Kidney epithelial cell (primary cell): ENCODE measurements at regions not wholly inside any gene's neighbourhood (a gene's known extent, or its start where the extent isn't known, plus 50 kb on each side); places are given as distances from the start of the nearest gene placed in this dataset.

Experiments used
- DNase-seq: peaks from one replicate; pipeline ENCODE4 v3.0.0-alpha.2; 2010; ENCODE audit warnings: low read depth
- H3K27me3 ChIP-seq: 2 replicates; pipeline ENCODE4 v1.6.0; 2011; ENCODE audit warnings: low read length; ENCODE audit not compliant: control insufficient read depth, insufficient read depth
- H3K36me3 ChIP-seq: 2 replicates; pipeline ENCODE4 v1.5.1; 2011; ENCODE audit warnings: low read length; ENCODE audit not compliant: control insufficient read depth, insufficient read depth
- H3K4me3 ChIP-seq: 2 replicates; pipeline ENCODE4 v1.5.1; 2011; ENCODE audit warnings: low read depth, mild to moderate bottlenecking, control low read depth, low read length
- TF ChIP-seq, protein P1 (sequence below): IDR thresholded peaks from 2 replicates; pipeline ENCODE4 v1.5.1; 2011; ENCODE audit warnings: mild to moderate bottlenecking, moderate library complexity, low read length, control low read depth, inconsistent platforms; ENCODE audit not compliant: insufficient read depth, poor library complexity, severe bottlenecking

DNA sequence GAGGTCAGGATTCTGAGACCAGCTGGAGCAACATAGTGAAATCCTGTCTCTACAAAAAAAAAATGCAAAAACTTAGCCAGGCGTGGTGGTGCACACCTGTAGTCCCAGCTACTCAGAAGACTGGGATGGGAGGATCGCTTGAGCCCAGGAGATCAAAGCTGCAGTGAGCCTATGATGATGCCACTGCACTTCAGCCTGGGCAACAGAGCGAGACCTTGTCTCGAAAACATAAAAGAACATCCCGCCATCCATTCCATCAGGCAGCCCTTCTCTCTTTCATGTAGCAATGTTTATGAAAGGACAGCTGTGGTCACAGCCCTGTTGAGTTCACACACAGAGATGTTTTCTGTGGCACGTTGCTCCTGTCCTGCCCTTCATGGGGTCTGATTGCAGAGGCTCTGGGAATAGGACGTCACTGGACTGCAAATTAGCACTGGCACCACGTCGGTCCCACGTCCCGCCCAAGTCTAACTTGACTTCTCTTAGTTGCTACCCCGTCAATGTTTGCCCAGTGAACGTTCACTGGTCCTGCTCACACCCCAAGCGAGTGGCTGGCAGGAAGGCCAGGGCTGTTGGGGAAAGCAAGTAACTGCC is 64.5 kb upstream of the MYL10 start:
- DNase-seq, result no peak
- TF ChIP-seq, protein P1, sequence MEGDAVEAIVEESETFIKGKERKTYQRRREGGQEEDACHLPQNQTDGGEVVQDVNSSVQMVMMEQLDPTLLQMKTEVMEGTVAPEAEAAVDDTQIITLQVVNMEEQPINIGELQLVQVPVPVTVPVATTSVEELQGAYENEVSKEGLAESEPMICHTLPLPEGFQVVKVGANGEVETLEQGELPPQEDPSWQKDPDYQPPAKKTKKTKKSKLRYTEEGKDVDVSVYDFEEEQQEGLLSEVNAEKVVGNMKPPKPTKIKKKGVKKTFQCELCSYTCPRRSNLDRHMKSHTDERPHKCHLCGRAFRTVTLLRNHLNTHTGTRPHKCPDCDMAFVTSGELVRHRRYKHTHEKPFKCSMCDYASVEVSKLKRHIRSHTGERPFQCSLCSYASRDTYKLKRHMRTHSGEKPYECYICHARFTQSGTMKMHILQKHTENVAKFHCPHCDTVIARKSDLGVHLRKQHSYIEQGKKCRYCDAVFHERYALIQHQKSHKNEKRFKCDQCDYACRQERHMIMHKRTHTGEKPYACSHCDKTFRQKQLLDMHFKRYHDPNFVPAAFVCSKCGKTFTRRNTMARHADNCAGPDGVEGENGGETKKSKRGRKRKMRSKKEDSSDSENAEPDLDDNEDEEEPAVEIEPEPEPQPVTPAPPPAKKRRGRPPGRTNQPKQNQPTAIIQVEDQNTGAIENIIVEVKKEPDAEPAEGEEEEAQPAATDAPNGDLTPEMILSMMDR, result no peak
- Histone ChIP-seq H3K27me3 (no peaks in the 10 kb centered on the region), H3K36me3 (no peaks in the 10 kb centered on the region), H3K4me3 (no peak overlapping the region)

DNA sequence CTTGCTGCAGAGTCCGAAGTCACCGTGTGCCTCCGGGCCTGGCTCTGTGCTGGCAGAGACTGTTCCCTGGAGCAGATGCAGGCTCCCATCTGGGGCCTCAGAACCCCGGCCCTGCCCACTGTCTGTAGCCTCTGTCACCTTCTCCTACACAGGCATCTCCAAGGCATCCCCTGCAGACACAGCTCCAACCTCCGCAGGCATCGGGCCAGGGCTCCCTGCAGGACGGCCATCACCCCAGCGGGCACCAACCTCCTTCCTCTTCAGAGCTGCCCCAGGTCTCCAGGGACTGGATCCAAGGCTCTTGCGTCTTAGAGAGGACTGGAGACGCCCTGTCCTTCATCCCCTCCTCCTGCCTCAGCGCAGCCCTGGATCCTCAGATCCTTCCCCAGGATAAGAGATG is 69.9 kb upstream of the MYL10 start:
- TF ChIP-seq, protein P1, result no peak
- H3K4me3 ChIP-seq, result no peak overlapping the region
- no peak for DNase-seq
- no peaks in the 10 kb centered on the region for H3K36me3 ChIP-seq
- peaks cover 20% of the 10 kb centered on the region for H3K27me3 ChIP-seq

DNA sequence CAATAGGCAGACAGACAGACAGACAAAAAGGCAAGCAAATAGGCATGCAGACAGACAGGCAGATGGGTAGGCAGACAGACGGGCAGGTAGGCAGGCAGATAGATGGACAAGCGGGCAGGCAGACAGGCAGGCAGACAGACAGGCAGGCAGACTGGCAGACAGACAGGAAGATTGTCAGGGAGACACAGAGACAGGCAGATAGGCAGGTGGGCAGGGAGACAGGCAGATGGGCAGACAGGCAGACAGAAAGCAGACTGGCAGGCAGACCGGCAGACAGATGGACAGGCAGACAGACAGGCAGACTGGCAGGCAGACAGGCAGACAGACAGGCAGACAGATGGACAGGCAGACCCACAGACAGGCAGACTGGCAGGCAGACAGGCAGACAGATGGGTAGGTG is 70.3 kb upstream of the MYL10 start:
- TF ChIP-seq, protein P1, result no peak
- Histone ChIP-seq H3K4me3 (no peak overlapping the region), H3K27me3 (peaks cover 20% of the 10 kb centered on the region), H3K36me3 (no peaks in the 10 kb centered on the region)
- no peak for DNase-seq

DNA sequence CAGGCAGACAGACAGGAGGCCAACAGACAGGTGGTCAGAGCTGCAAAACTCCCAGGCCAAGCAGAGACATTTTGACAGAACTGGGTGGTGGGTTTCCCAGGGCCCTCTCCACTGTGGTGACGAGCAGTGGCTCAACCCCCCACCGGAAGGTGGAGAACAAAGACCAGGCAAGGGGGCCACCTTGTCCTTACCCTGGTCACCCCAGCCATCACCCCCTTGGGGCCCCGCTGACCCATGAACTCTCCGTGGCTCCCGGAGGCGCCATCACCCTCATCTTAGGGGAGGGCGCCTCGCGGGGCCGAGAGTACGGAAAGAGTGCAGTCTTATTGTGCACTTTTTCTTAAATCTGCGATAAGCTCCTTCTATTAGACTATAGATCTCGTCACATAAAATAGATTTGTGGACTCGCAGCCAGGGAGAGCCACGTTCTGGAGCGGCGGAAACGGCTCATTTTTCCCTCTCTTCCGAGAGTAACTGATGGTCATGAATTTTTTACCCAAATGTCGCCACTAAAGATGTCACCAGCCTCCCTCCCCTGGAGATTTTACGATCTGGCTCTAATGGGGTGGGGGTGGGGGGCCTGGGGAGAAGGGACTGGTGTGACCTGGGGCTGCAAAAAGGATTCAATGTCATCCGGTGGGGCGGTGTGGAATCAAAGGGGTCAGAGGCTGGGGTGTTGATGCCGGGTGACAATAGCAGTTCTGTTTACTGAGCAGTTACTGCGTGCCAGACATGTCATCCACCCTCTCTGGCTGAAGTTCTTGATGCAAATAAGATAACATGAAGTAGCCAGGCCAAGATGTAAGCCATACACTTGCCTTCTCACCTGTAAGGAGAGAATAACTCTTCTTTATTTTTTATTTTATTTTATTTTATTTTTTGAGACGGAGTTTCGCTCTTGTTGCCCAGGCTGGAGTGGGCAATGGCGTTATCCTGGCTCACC is 71.1 kb upstream of the MYL10 start:
- Histone ChIP-seq H3K36me3 (no peaks in the 10 kb centered on the region), H3K27me3 (peaks cover 20% of the 10 kb centered on the region), H3K4me3 (no peak overlapping the region)
- DNase-seq, result no peak
- TF ChIP-seq, protein P1, result no peak

DNA sequence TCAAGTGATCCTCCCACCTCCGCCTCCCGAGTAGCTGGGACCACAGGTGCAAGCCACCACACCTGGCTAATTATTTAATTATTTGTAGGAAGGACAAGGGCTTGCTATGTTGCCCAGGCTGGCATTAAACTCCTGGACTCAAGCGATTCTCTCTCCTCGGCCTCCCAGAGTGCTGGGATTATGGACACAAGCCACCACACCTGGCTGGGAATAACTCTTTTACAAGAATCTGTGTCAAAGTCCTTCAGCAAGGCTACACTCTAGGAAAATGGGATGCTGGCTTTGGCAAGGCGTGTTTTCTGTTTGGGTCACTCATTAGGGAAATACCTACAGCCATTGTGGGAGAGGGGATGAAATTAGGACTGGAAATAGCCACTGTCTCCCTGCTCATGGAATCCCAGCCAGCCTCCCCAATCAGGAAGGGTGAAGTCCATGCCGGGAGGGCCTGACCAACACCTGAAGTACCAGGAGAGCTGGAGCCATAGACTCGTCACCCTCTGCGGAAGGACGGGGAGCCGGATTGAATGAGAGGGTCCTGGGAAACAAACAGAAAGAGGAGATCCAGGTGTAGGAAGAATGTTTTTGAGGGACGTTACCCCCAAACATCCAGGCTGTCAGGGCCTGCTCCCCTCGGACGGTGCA is 72.2 kb upstream of the MYL10 start:
- TF ChIP-seq, protein P1, result no peak
- peaks cover 20% of the 10 kb centered on the region for H3K27me3 ChIP-seq
- DNase-seq, result no peak
- H3K4me3 ChIP-seq, result no peak overlapping the region
- H3K36me3 ChIP-seq, result no peaks in the 10 kb centered on the region
